ENCODE measurements at regions not wholly inside any gene's neighbourhood (a gene's known extent, or its start where the extent isn't known, plus 50 kb on each side); places are given as distances from the start of the nearest gene placed in this dataset.
"Not testable (repeated sequence)": the region's sequence is repeated elsewhere in the genome, so short reads cannot be mapped to it uniquely, and the experiment has no call there.

- intact Hi-C loops (cut with micrococcal nuclease): no loop called here
These were observed 255.1 kb upstream of the KRR1 start for GRCh38 chr12:75766263-75767160.

DNA sequence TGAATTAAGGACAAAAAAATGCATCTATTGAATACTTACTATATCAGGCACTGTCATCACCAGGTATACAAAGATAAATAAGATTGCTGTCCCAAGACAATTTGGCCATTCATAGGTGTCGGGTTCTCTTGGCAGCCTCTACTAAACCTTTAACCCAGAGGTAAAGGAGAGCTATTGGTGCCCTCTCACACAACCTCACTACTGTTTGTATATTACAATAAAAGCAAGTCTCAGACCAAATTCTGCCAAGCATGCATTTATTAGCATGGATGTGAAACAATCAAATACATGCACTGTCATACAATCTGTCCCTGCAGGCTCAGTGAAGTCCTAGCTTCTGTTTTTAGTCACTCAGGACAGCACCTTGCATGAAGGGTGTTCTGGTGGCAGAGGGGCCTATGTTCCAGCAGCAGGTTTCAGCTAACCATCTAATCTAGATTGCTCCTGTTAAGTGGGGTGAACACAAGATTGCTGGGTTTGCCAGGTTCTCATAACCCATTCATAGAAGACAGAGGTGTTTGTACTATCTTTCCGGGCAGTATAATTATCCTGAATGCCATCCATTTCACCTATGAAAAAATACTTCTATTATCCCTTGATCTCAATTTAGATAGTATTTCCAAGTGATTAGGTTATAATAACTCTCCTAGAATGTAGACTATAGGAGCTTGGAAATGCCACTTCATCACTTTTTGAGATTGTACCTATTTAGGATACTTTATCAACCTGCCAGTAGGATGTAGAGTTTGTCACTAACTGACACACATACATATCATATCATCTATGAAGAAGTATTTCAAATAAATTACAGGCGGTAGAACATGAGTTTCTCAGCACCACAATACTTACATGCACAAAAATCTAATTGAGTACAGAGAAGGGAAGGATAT lies 254.0 kb upstream of the KRR1 start:
- intact Hi-C loops (cut with micrococcal nuclease): loop anchor here (2.0 kb wide), 1 partner anchor 15 kb away; no protein-coding TSS in a partner anchor

GRCh38 chr12:75764091-75764841 lies 252.9 kb upstream of the KRR1 start:
- intact Hi-C loops (cut with micrococcal nuclease): loop anchor here (2.0 kb wide), 1 partner anchor 13 kb away; no protein-coding TSS in a partner anchor

- intact Hi-C loops (cut with micrococcal nuclease): no loop called here
These were observed 249.3 kb upstream of the KRR1 start for GRCh38 chr12:75760573-75761294.

GRCh38 chr12:75759842-75760572 lies 248.6 kb upstream of the KRR1 start:
- intact Hi-C loops (cut with micrococcal nuclease): no loop called here

DNA sequence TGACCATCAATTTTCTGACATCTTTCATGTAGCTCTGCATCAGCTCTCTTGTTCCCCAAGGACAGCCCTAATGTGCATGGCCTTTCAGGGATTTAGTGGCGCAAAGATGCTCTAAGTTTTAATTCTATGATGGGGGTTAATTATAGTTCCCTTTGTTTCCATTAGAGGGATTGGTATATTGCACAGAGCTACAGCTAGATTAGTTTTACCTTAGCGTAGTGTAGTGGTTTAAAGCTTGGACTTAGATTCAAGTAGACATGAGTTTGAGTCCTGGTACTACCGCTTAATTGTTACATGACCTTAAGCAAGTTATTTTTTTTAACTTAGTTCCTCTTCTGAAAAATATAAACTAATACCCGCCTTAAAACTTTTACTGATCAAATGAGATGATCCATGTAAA lies 247.8 kb upstream of the KRR1 start:
- intact Hi-C loops (cut with micrococcal nuclease): no loop called here

- intact Hi-C loops (cut with micrococcal nuclease): no loop called here
These were observed 245.4 kb upstream of the KRR1 start for GRCh38 chr12:75756771-75757170.

- intact Hi-C loops (cut with micrococcal nuclease): no loop called here
These were observed 244.7 kb upstream of the KRR1 start for GRCh38 chr12:75756111-75756510.

- intact Hi-C loops (cut with micrococcal nuclease): no loop called here
These were observed 243.3 kb upstream of the KRR1 start for GRCh38 chr12:75754698-75755097.

DNA sequence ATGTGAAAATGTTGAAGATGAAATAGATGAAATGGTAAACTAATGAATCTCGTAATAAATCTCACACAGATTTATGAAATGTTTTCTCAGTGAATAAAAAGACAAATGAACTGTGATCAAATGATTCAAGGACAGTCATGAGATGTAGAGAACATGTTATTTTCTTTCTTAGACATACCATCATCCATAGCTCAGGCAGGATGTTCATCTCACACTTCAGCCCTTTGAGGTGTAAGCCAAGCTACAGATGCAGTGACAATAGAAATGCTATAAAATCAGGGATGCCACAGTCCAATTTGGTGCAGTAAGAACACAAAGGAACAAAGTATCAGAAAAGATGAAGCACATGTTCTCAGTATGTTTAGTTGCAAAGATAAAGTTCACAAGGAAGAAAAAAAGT lies 242.7 kb upstream of the KRR1 start:
- intact Hi-C loops (cut with micrococcal nuclease): no loop called here

- intact Hi-C loops (cut with micrococcal nuclease): loop anchor here (2.0 kb wide), 1 partner anchor 13 kb away; no protein-coding TSS in a partner anchor
These were observed 240.5 kb upstream of the KRR1 start for GRCh38 chr12:75751769-75752471.

- intact Hi-C loops (cut with micrococcal nuclease): loop anchor here (2.0 kb wide), 1 partner anchor 14 kb away; no protein-coding TSS in a partner anchor
These were observed 239.4 kb upstream of the KRR1 start for GRCh38 chr12:75750716-75751306.

GRCh38 chr12:75748990-75749389 lies 237.6 kb upstream of the KRR1 start:
- intact Hi-C loops (cut with micrococcal nuclease): not testable (repeated sequence)

- intact Hi-C loops (cut with micrococcal nuclease): no loop called here
These were observed 236.7 kb upstream of the KRR1 start for GRCh38 chr12:75748136-75748535.

DNA sequence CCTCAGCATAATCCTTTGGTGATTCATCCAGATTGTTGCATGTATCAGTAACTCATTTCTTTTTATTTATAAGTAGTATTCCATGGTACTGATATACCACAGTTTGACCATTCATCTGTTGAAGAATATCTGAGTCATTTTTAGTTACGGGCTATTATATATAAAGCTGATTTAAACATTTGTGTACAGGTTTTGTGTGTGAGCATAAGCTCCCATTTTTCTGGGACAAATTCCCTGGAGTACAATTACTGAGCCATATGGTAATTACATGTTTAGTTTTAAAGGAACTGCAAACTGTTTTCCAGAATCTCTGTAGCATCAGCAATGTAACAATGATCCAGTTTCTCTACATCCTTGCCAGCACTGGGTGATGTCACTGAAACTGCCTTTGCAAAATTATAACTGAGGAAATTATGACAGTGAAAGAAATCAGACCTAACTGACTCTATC lies 236.2 kb upstream of the KRR1 start:
- intact Hi-C loops (cut with micrococcal nuclease): no loop called here

GRCh38 chr12:75746621-75747020 lies 235.2 kb upstream of the KRR1 start:
- intact Hi-C loops (cut with micrococcal nuclease): no loop called here

DNA sequence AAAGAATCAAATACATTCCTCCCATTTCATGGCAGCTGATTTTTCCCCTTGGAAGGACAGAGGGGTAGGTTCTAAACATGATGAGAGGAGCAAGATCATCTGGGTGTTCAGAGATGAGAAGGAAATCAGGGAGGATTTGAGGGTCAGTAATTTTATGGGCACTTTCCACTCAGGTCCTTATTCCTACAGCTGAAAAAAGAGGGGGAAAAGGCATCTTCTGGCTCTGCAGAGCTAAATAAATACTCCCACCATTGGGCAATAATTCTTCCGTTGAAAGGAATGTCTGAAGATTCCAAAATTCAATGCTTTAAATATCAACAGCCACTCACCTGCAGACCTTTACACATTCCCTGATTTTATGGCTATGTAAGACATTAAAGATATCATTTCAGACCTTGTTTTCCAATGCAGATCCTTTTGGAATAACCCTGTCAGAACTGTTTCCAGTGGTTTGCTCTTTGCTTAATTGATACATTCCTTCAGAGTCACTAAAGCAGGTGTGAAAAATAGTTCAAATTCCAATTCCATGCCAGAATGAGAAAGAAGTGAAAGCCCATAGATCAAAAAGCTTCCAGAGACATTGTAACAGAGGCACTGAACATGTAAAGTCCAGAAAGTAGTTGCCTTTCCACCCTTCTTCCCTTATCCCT lies 233.3 kb upstream of the KRR1 start:
- intact Hi-C loops (cut with micrococcal nuclease): no loop called here

- intact Hi-C loops (cut with micrococcal nuclease): no loop called here
These were observed 231.6 kb upstream of the KRR1 start for GRCh38 chr12:75742961-75743360.

Measured in T-helper 2 cell treated with Interferon-gamma antibody and Interleukin-4, amounts not matched to agents 100 ng/mL and 5 ng/mL, for 36 hours (primary cell).